ENCODE measurements at regions not wholly inside any gene's neighbourhood (a gene's known extent, or its start where the extent isn't known, plus 50 kb on each side); places are given as distances from the start of the nearest gene placed in this dataset.

GRCh38 chr1:172751683-172752082 lies 92.8 kb downstream of the FASLG start:
- H3K4me2 ChIP-seq (ENCODE audit: low read length), result no peak overlapping the region
- H3K9me3 ChIP-seq (ENCODE audit: low read length), result no peaks in the 10 kb centered on the region
- no peaks in the 10 kb centered on the region for H3K79me2 ChIP-seq (replicated peaks; ENCODE audit: insufficient read depth, low read length)
- H3F3A ChIP-seq (ENCODE audit: insufficient read depth, low read length, poor library complexity, severe bottlenecking), result no peaks in the 10 kb centered on the region
- H3K27ac ChIP-seq (ENCODE audit: low read length), result no peak overlapping the region
- H2AFZ ChIP-seq (ENCODE audit: low read depth, low read length), result no peak overlapping the region
- no peaks in the 10 kb centered on the region for H3K36me3 ChIP-seq (ENCODE audit: insufficient read depth, low read length)
- no peaks in the 10 kb centered on the region for H4K20me1 ChIP-seq (ENCODE audit: insufficient read depth)
- H3K4me3 ChIP-seq (ENCODE audit: low read length), result no peak overlapping the region
- TF ChIP-seq TAF1 (IDR thresholded peaks at IDR 0.05; ENCODE audit: low read depth), result no peak
- TF ChIP-seq EZH2 (IDR thresholded peaks at IDR 0.05; ENCODE audit: borderline replicate concordance, insufficient read depth, low read length, poor library complexity, severe bottlenecking), result no peak
- no peak for TF ChIP-seq POLR2AphosphoS5 (IDR thresholded peaks at IDR 0.05)
- no peak for TF ChIP-seq EP300 (conservative IDR thresholded peaks at IDR 0.05; ENCODE audit: poor library complexity, severe bottlenecking)
- TF ChIP-seq CTCF (IDR thresholded peaks at IDR 0.05; ENCODE audit: poor library complexity, severe bottlenecking), result no peak
- TF ChIP-seq REST (IDR thresholded peaks at IDR 0.05; ENCODE audit: borderline replicate concordance), result no peak
- no peaks in the 10 kb centered on the region for H3K27me3 ChIP-seq (ENCODE audit: insufficient read depth, low read depth, low read length)
- no peaks in the 10 kb centered on the region for H3K9me2 ChIP-seq (ENCODE audit: insufficient read depth, low read length)
- H3K9ac ChIP-seq (ENCODE audit: low read length), result no peak overlapping the region

GRCh38 chr1:172753964-172754363 lies 95.1 kb downstream of the FASLG start:
- no peaks in the 10 kb centered on the region for H4K20me1 ChIP-seq (ENCODE audit: insufficient read depth)
- no peak overlapping the region for H3K9ac ChIP-seq (ENCODE audit: low read length)
- TF ChIP-seq SMC3 (conservative IDR thresholded peaks at IDR 0.05; ENCODE audit: poor library complexity), result no peak
- no peak for TF ChIP-seq EP300 (conservative IDR thresholded peaks at IDR 0.05; ENCODE audit: poor library complexity, severe bottlenecking)
- no peak for TF ChIP-seq RAD21 (conservative IDR thresholded peaks at IDR 0.05)
- TF ChIP-seq EZH2 (IDR thresholded peaks at IDR 0.05; ENCODE audit: borderline replicate concordance, insufficient read depth, low read length, poor library complexity, severe bottlenecking), result no peak
- no peak for TF ChIP-seq MXI1 (conservative IDR thresholded peaks at IDR 0.05; ENCODE audit: poor library complexity, severe bottlenecking)
- no peak for TF ChIP-seq CTCF (IDR thresholded peaks at IDR 0.05; ENCODE audit: poor library complexity, severe bottlenecking)
- no peak for TF ChIP-seq POLR2AphosphoS5 (IDR thresholded peaks at IDR 0.05)
- no peak for TF ChIP-seq TAF1 (IDR thresholded peaks at IDR 0.05; ENCODE audit: low read depth)
- no peak for TF ChIP-seq REST (IDR thresholded peaks at IDR 0.05; ENCODE audit: borderline replicate concordance)
- no peaks in the 10 kb centered on the region for H3K27me3 ChIP-seq (ENCODE audit: insufficient read depth, low read depth, low read length)
- H3K36me3 ChIP-seq (ENCODE audit: insufficient read depth, low read length), result no peaks in the 10 kb centered on the region
- no peaks in the 10 kb centered on the region for H3K79me2 ChIP-seq (replicated peaks; ENCODE audit: insufficient read depth, low read length)
- no peak overlapping the region for H3K27ac ChIP-seq (ENCODE audit: low read length)
- H3F3A ChIP-seq (ENCODE audit: insufficient read depth, low read length, poor library complexity, severe bottlenecking), result no peaks in the 10 kb centered on the region
- no peak overlapping the region for H3K4me2 ChIP-seq (ENCODE audit: low read length)
- H3K9me2 ChIP-seq (ENCODE audit: insufficient read depth, low read length), result no peaks in the 10 kb centered on the region
- no peak overlapping the region for H2AFZ ChIP-seq (ENCODE audit: low read depth, low read length)
- H3K9me3 ChIP-seq (ENCODE audit: low read length), result no peaks in the 10 kb centered on the region
- no peak overlapping the region for H3K4me3 ChIP-seq (ENCODE audit: low read length)

Data from neural cell (in vitro differentiated cells).